Bronchial epithelial cell (primary cell): ENCODE measurements at regions not wholly inside any gene's neighbourhood (a gene's known extent, or its start where the extent isn't known, plus 50 kb on each side); places are given as distances from the start of the nearest gene placed in this dataset.

Source experiments
- DNase-seq: peaks from one replicate; pipeline ENCODE4 v3.0.0-alpha.2; 2010; ENCODE audit warnings: low read depth
- FAIRE-seq: peaks from 2 replicates; lab custom pipeline; 2011; peaks lifted over from hg19 to GRCh38; lab: Jason Lieb, UNC
- H3K27me3 ChIP-seq: 2 replicates; pipeline ENCODE4 v1.5.1; 2011; ENCODE audit warnings: low read length; ENCODE audit not compliant: control insufficient read depth, insufficient read depth
- H3K36me3 ChIP-seq: 2 replicates; pipeline ENCODE4 v1.5.1; 2011; ENCODE audit warnings: low read length; ENCODE audit not compliant: control insufficient read depth, insufficient read depth
- H3K4me3 ChIP-seq: 2 replicates; pipeline ENCODE4 v1.5.1; 2011; ENCODE audit warnings: mild to moderate bottlenecking, low read depth, low read length, control low read depth
- CTCF ChIP-seq: IDR thresholded peaks from 2 replicates; pipeline ENCODE4 v1.5.1; 2011; ENCODE audit warnings: mild to moderate bottlenecking, moderate library complexity, low read length, control low read depth, inconsistent platforms; ENCODE audit not compliant: insufficient read depth, severe bottlenecking

- H3K4me3 ChIP-seq, result no peak overlapping the region
- H3K36me3 ChIP-seq, result no peaks in the 10 kb centered on the region
- peak; percentile 47 for TF ChIP-seq CTCF
- FAIRE-seq (no peak), DNase-seq (peak; percentile 21)
- no peaks in the 10 kb centered on the region for H3K27me3 ChIP-seq
These were observed 107.3 kb upstream of the STARD3NL start for GRCh38 chr7:38070718-38071117.

GRCh38 chr7:38086857-38087256 lies 91.2 kb upstream of the STARD3NL start:
- H3K27me3 ChIP-seq, result no peaks in the 10 kb centered on the region
- no peaks in the 10 kb centered on the region for H3K36me3 ChIP-seq
- no peak overlapping the region for H3K4me3 ChIP-seq
- TF ChIP-seq CTCF, result no peak
- DNase-seq (no peak), FAIRE-seq (no peak)

- no peak overlapping the region for H3K4me3 ChIP-seq
- FAIRE-seq (no peak), DNase-seq (no peak)
- H3K36me3 ChIP-seq, result no peaks in the 10 kb centered on the region
- H3K27me3 ChIP-seq, result no peaks in the 10 kb centered on the region
- TF ChIP-seq CTCF, result no peak
These were observed 75.5 kb upstream of the STARD3NL start for GRCh38 chr7:38102507-38102906.

GRCh38 chr7:38105874-38106483 lies 72.1 kb upstream of the STARD3NL start:
- no peak for FAIRE-seq
- Histone ChIP-seq H3K27me3 (no peaks in the 10 kb centered on the region), H3K4me3 (no peak overlapping the region), H3K36me3 (no peaks in the 10 kb centered on the region)
- TF ChIP-seq CTCF, result peak; percentile 57
- DNase-seq, result peak; percentile 42

- Histone ChIP-seq H3K27me3 (no peaks in the 10 kb centered on the region), H3K36me3 (no peaks in the 10 kb centered on the region), H3K4me3 (no peak overlapping the region)
- TF ChIP-seq CTCF, result peak; percentile 78
- FAIRE-seq, result peak; percentile 79
- DNase-seq, result peak; percentile 53
These were observed 70.6 kb upstream of the STARD3NL start for GRCh38 chr7:38107486-38107893.

- DNase-seq, result no peak
- no peak overlapping the region for H3K4me3 ChIP-seq
- no peak for FAIRE-seq
- H3K36me3 ChIP-seq, result no peaks in the 10 kb centered on the region
- TF ChIP-seq CTCF, result no peak
- H3K27me3 ChIP-seq, result no peaks in the 10 kb centered on the region
These were observed 66.0 kb upstream of the STARD3NL start for GRCh38 chr7:38112075-38112474.
